ENCODE measurements at regions not wholly inside any gene's neighbourhood (a gene's known extent, or its start where the extent isn't known, plus 50 kb on each side); places are given as distances from the start of the nearest gene placed in this dataset.

GRCh38 chr6:144746902-144747469, 461.9 kb downstream of the UTRN start:
- no peak for DNase-seq (ENCODE audit: low read depth, low spot score)
- H3K27me3 ChIP-seq (ENCODE audit: insufficient read depth, insufficient read length), result no peaks in the 10 kb centered on the region
- no peaks in the 10 kb centered on the region for H3K9me3 ChIP-seq (ENCODE audit: insufficient read depth, low read length)
- peaks cover 4% of the 10 kb centered on the region for H3K36me3 ChIP-seq (ENCODE audit: insufficient read depth, insufficient read length, low read length)
- no peak overlapping the region for H3K9ac ChIP-seq (ENCODE audit: insufficient read length, low read depth)
- TF ChIP-seq ZNF274 (IDR thresholded peaks at IDR 0.05; ENCODE audit: low read depth, low read length) (no peak), YY1 (IDR thresholded peaks at IDR 0.05; ENCODE audit: insufficient read depth, insufficient read length) (no peak), SUZ12 (IDR thresholded peaks at IDR 0.05; ENCODE audit: extremely low read depth, insufficient read depth, insufficient read length) (no peak)
- H3K4me3 ChIP-seq (ENCODE audit: insufficient read length, low read depth), result no peak overlapping the region
- peaks cover 4% of the 10 kb centered on the region for H3K4me1 ChIP-seq (ENCODE audit: insufficient read depth, insufficient read length)

GRCh38 chr6:144749263-144749662, 464.1 kb downstream of the UTRN start:
- Histone ChIP-seq H3K9me3 (ENCODE audit: insufficient read depth, low read length) (no peaks in the 10 kb centered on the region), H3K36me3 (ENCODE audit: insufficient read depth, insufficient read length, low read length) (peaks cover 4% of the 10 kb centered on the region), H3K27me3 (ENCODE audit: insufficient read depth, insufficient read length) (no peaks in the 10 kb centered on the region), H3K9ac (ENCODE audit: insufficient read length, low read depth) (no peak overlapping the region), H3K4me1 (ENCODE audit: insufficient read depth, insufficient read length) (peaks cover 4% of the 10 kb centered on the region), H3K4me3 (ENCODE audit: insufficient read length, low read depth) (no peak overlapping the region)
- no peak for TF ChIP-seq ZNF274 (IDR thresholded peaks at IDR 0.05; ENCODE audit: low read depth, low read length)
- no peak for TF ChIP-seq YY1 (IDR thresholded peaks at IDR 0.05; ENCODE audit: insufficient read depth, insufficient read length)
- no peak for TF ChIP-seq SUZ12 (IDR thresholded peaks at IDR 0.05; ENCODE audit: extremely low read depth, insufficient read depth, insufficient read length)
- no peak for DNase-seq (ENCODE audit: low read depth, low spot score)

- TF ChIP-seq SUZ12 (IDR thresholded peaks at IDR 0.05; ENCODE audit: extremely low read depth, insufficient read depth, insufficient read length) (no peak), ZNF274 (IDR thresholded peaks at IDR 0.05; ENCODE audit: low read depth, low read length) (no peak), YY1 (IDR thresholded peaks at IDR 0.05; ENCODE audit: insufficient read depth, insufficient read length) (no peak)
- Histone ChIP-seq H3K36me3 (ENCODE audit: insufficient read depth, insufficient read length, low read length) (peaks cover 4% of the 10 kb centered on the region), H3K9ac (ENCODE audit: insufficient read length, low read depth) (no peak overlapping the region), H3K4me1 (ENCODE audit: insufficient read depth, insufficient read length) (no peaks in the 10 kb centered on the region), H3K9me3 (ENCODE audit: insufficient read depth, low read length) (no peaks in the 10 kb centered on the region), H3K4me3 (ENCODE audit: insufficient read length, low read depth) (no peak overlapping the region), H3K27me3 (ENCODE audit: insufficient read depth, insufficient read length) (no peaks in the 10 kb centered on the region)
- DNase-seq (ENCODE audit: low read depth, low spot score), result no peak
These were observed 468.0 kb downstream of the UTRN start for GRCh38 chr6:144753023-144753705.

- H3K9me3 ChIP-seq (ENCODE audit: insufficient read depth, low read length), result no peaks in the 10 kb centered on the region
- no peaks in the 10 kb centered on the region for H3K27me3 ChIP-seq (ENCODE audit: insufficient read depth, insufficient read length)
- H3K36me3 ChIP-seq (ENCODE audit: insufficient read depth, insufficient read length, low read length), result no peaks in the 10 kb centered on the region
- no peaks in the 10 kb centered on the region for H3K4me1 ChIP-seq (ENCODE audit: insufficient read depth, insufficient read length)
- no peak overlapping the region for H3K9ac ChIP-seq (ENCODE audit: insufficient read length, low read depth)
- no peak overlapping the region for H3K4me3 ChIP-seq (ENCODE audit: insufficient read length, low read depth)
- no peak for TF ChIP-seq SUZ12 (IDR thresholded peaks at IDR 0.05; ENCODE audit: extremely low read depth, insufficient read depth, insufficient read length)
- no peak for TF ChIP-seq YY1 (IDR thresholded peaks at IDR 0.05; ENCODE audit: insufficient read depth, insufficient read length)
- TF ChIP-seq ZNF274 (IDR thresholded peaks at IDR 0.05; ENCODE audit: low read depth, low read length), result no peak
- DNase-seq (ENCODE audit: low read depth, low spot score), result no peak
These were observed 471.3 kb downstream of the UTRN start for GRCh38 chr6:144756469-144756868.

- DNase-seq (ENCODE audit: low read depth, low spot score), result no peak
- Histone ChIP-seq H3K4me3 (ENCODE audit: insufficient read length, low read depth) (no peak overlapping the region), H3K36me3 (ENCODE audit: insufficient read depth, insufficient read length, low read length) (no peaks in the 10 kb centered on the region)
These were observed 472.2 kb downstream of the UTRN start for GRCh38 chr6:144757299-144757698.

GRCh38 chr6:144757730-144758129, 472.6 kb downstream of the UTRN start:
- Histone ChIP-seq H3K36me3 (ENCODE audit: insufficient read depth, insufficient read length, low read length) (no peaks in the 10 kb centered on the region), H3K9me3 (ENCODE audit: insufficient read depth, low read length) (no peaks in the 10 kb centered on the region), H3K4me1 (ENCODE audit: insufficient read depth, insufficient read length) (no peaks in the 10 kb centered on the region), H3K4me3 (ENCODE audit: insufficient read length, low read depth) (no peak overlapping the region), H3K27me3 (ENCODE audit: insufficient read depth, insufficient read length) (no peaks in the 10 kb centered on the region), H3K9ac (ENCODE audit: insufficient read length, low read depth) (no peak overlapping the region)
- DNase-seq (ENCODE audit: low read depth, low spot score), result no peak
- TF ChIP-seq YY1 (IDR thresholded peaks at IDR 0.05; ENCODE audit: insufficient read depth, insufficient read length) (no peak), ZNF274 (IDR thresholded peaks at IDR 0.05; ENCODE audit: low read depth, low read length) (no peak), SUZ12 (IDR thresholded peaks at IDR 0.05; ENCODE audit: extremely low read depth, insufficient read depth, insufficient read length) (no peak)

More at GRCh38 chr6:144757299-144757698, 472.2 kb downstream of the UTRN start:
- Histone ChIP-seq H3K9me3 (ENCODE audit: insufficient read depth, low read length) (no peaks in the 10 kb centered on the region), H3K9ac (ENCODE audit: insufficient read length, low read depth) (no peak overlapping the region), H3K4me1 (ENCODE audit: insufficient read depth, insufficient read length) (no peaks in the 10 kb centered on the region), H3K27me3 (ENCODE audit: insufficient read depth, insufficient read length) (no peaks in the 10 kb centered on the region)
- TF ChIP-seq YY1 (IDR thresholded peaks at IDR 0.05; ENCODE audit: insufficient read depth, insufficient read length), result no peak
- no peak for TF ChIP-seq SUZ12 (IDR thresholded peaks at IDR 0.05; ENCODE audit: extremely low read depth, insufficient read depth, insufficient read length)
- TF ChIP-seq ZNF274 (IDR thresholded peaks at IDR 0.05; ENCODE audit: low read depth, low read length), result no peak

- no peak overlapping the region for H3K4me3 ChIP-seq (ENCODE audit: insufficient read length, low read depth)
- H3K9ac ChIP-seq (ENCODE audit: insufficient read length, low read depth), result no peak overlapping the region
- no peaks in the 10 kb centered on the region for H3K9me3 ChIP-seq (ENCODE audit: insufficient read depth, low read length)
- H3K27me3 ChIP-seq (ENCODE audit: insufficient read depth, insufficient read length), result no peaks in the 10 kb centered on the region
- no peak for DNase-seq (ENCODE audit: low read depth, low spot score)
- H3K36me3 ChIP-seq (ENCODE audit: insufficient read depth, insufficient read length, low read length), result no peaks in the 10 kb centered on the region
- TF ChIP-seq ZNF274 (IDR thresholded peaks at IDR 0.05; ENCODE audit: low read depth, low read length), result no peak
- no peaks in the 10 kb centered on the region for H3K4me1 ChIP-seq (ENCODE audit: insufficient read depth, insufficient read length)
These were observed 473.5 kb downstream of the UTRN start for GRCh38 chr6:144758602-144759001.

Data from NT2/D1 (cell line).